Parathyroid adenoma (tissue), 2 donors: ENCODE measurements at regions not wholly inside any gene's neighbourhood (a gene's known extent, or its start where the extent isn't known, plus 50 kb on each side); places are given as distances from the start of the nearest gene placed in this dataset.

ENCODE experiments used
- H2AFZ ChIP-seq: fragments of 300-600 bp; sonication (generic); one replicate; pipeline ENCODE4 v1.7.0; 2017; ENCODE audit warnings: antibody characterized with exemption, mild to moderate bottlenecking
- H3K27ac ChIP-seq: fragments of 300-600 bp; sonication (generic); one replicate; pipeline ENCODE4 v1.7.0; 2017
- H3K27me3 ChIP-seq: fragments of 300-600 bp; sonication (generic); one replicate; pipeline ENCODE4 v1.7.0; 2017; ENCODE audit warnings: low read length; ENCODE audit not compliant: control insufficient read depth, insufficient read depth
- H3K36me3 ChIP-seq: fragments of 300-600 bp; sonication (generic); one replicate; pipeline ENCODE4 v1.7.0; 2017; ENCODE audit warnings: low read length; ENCODE audit not compliant: control insufficient read depth, insufficient read depth
- H3K4me1 ChIP-seq: fragments of 300-600 bp; sonication (generic); one replicate; pipeline ENCODE4 v1.7.0; 2017; ENCODE audit warnings: control low read depth
- H3K4me2 ChIP-seq: fragments of 300-600 bp; sonication (generic); one replicate; pipeline ENCODE4 v1.7.0; 2017; ENCODE audit warnings: low read length
- H3K4me3 ChIP-seq: fragments of 300-600 bp; sonication (generic); one replicate; pipeline ENCODE4 v1.7.0; 2017; ENCODE audit warnings: low read depth, low read length
- H3K79me2 ChIP-seq: fragments of 300-600 bp; sonication (generic); one replicate; pipeline ENCODE4 v1.7.0; 2017; ENCODE audit warnings: control low read depth
- H3K9ac ChIP-seq: fragments of 300-600 bp; sonication (generic); one replicate; pipeline ENCODE4 v1.7.0; 2017; ENCODE audit warnings: mild to moderate bottlenecking
- H3K9me3 ChIP-seq: fragments of 300-600 bp; sonication (generic); one replicate; pipeline ENCODE4 v1.7.0; 2017; ENCODE audit warnings: low read length; ENCODE audit not compliant: control insufficient read depth
- TF ChIP-seq, protein P1 (sequence below): fragments of 300-600 bp; sonication (generic); IDR thresholded peaks from one replicate; pipeline ENCODE4 v1.7.0; 2017; ENCODE audit warnings: antibody characterized with exemption, mild to moderate bottlenecking
- donor health status: primary hyperparathyroidism.

DNA sequence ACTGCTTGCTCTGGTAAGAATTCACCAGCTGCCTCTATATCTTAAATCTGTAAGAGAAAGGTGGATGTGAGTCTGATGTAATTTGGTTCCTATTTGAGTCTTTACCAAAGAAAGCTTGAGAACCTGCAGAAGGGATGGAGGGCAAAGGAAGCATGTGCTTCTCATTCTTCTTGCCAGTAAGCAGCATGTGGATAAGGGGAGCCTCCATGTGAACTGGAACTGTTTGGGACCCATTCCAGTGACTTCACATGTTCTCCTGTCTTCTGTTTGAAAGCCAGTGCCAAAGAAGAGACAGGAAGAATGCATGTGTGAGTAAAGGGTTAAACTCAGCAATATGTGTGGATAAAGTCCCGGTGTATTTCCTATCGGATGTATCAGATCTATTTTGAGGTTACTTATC is 119.6 kb upstream of the ADGRL2 start:
- H2AFZ ChIP-seq = no peak overlapping the region
- H3K4me2 ChIP-seq = peak overlapping the region; percentile 9
- H3K27ac ChIP-seq = no peak overlapping the region
- H3K9ac ChIP-seq = no peak overlapping the region
- H3K9me3 ChIP-seq = no peaks in the 10 kb centered on the region
- no peaks in the 10 kb centered on the region for H3K79me2 ChIP-seq
- TF ChIP-seq, protein P1, sequence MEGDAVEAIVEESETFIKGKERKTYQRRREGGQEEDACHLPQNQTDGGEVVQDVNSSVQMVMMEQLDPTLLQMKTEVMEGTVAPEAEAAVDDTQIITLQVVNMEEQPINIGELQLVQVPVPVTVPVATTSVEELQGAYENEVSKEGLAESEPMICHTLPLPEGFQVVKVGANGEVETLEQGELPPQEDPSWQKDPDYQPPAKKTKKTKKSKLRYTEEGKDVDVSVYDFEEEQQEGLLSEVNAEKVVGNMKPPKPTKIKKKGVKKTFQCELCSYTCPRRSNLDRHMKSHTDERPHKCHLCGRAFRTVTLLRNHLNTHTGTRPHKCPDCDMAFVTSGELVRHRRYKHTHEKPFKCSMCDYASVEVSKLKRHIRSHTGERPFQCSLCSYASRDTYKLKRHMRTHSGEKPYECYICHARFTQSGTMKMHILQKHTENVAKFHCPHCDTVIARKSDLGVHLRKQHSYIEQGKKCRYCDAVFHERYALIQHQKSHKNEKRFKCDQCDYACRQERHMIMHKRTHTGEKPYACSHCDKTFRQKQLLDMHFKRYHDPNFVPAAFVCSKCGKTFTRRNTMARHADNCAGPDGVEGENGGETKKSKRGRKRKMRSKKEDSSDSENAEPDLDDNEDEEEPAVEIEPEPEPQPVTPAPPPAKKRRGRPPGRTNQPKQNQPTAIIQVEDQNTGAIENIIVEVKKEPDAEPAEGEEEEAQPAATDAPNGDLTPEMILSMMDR = no peak
- no peaks in the 10 kb centered on the region for H3K27me3 ChIP-seq
- H3K36me3 ChIP-seq = no peaks in the 10 kb centered on the region
- no peak overlapping the region for H3K4me3 ChIP-seq
- H3K4me1 ChIP-seq = no peaks in the 10 kb centered on the region

GRCh38 chr1:81679942-81680341 is 120.8 kb upstream of the ADGRL2 start:
- no peaks in the 10 kb centered on the region for H3K4me1 ChIP-seq
- no peaks in the 10 kb centered on the region for H3K27me3 ChIP-seq
- no peaks in the 10 kb centered on the region for H3K36me3 ChIP-seq
- TF ChIP-seq, protein P1 = no peak
- H3K4me2 ChIP-seq = no peak overlapping the region
- no peaks in the 10 kb centered on the region for H3K9me3 ChIP-seq
- H3K27ac ChIP-seq = no peak overlapping the region
- H2AFZ ChIP-seq = no peak overlapping the region
- no peak overlapping the region for H3K4me3 ChIP-seq
- no peak overlapping the region for H3K9ac ChIP-seq
- no peaks in the 10 kb centered on the region for H3K79me2 ChIP-seq

- no peaks in the 10 kb centered on the region for H3K36me3 ChIP-seq
- TF ChIP-seq, protein P1 = no peak
Observed at GRCh38 chr1:81678779-81679178, 122.0 kb upstream of the ADGRL2 start.

GRCh38 chr1:81672766-81673165 is 128.0 kb upstream of the ADGRL2 start:
- Histone ChIP-seq H3K9me3 (no peaks in the 10 kb centered on the region), H3K27me3 (no peaks in the 10 kb centered on the region), H2AFZ (no peak overlapping the region), H3K4me3 (no peak overlapping the region), H3K4me2 (no peak overlapping the region), H3K36me3 (no peaks in the 10 kb centered on the region), H3K4me1 (no peaks in the 10 kb centered on the region), H3K79me2 (no peaks in the 10 kb centered on the region), H3K27ac (no peak overlapping the region), H3K9ac (no peak overlapping the region)
- TF ChIP-seq, protein P1 = no peak

More at GRCh38 chr1:81678779-81679178, 122.0 kb upstream of the ADGRL2 start:
- Histone ChIP-seq H3K27ac (no peak overlapping the region), H3K4me1 (no peaks in the 10 kb centered on the region), H2AFZ (no peak overlapping the region), H3K27me3 (no peaks in the 10 kb centered on the region), H3K79me2 (no peaks in the 10 kb centered on the region), H3K4me3 (no peak overlapping the region), H3K4me2 (no peak overlapping the region), H3K9me3 (no peaks in the 10 kb centered on the region), H3K9ac (no peak overlapping the region)

GRCh38 chr1:81671038-81671437 is 129.7 kb upstream of the ADGRL2 start:
- Histone ChIP-seq H3K27me3 (no peaks in the 10 kb centered on the region), H2AFZ (no peak overlapping the region), H3K4me1 (no peaks in the 10 kb centered on the region), H3K27ac (no peak overlapping the region), H3K4me2 (no peak overlapping the region), H3K36me3 (no peaks in the 10 kb centered on the region), H3K9ac (no peak overlapping the region), H3K4me3 (no peak overlapping the region), H3K9me3 (no peaks in the 10 kb centered on the region), H3K79me2 (no peaks in the 10 kb centered on the region)
- TF ChIP-seq, protein P1 = no peak
